ENCODE measurements at regions not wholly inside any gene's neighbourhood (a gene's known extent, or its start where the extent isn't known, plus 50 kb on each side); places are given as distances from the start of the nearest gene placed in this dataset.

DNA sequence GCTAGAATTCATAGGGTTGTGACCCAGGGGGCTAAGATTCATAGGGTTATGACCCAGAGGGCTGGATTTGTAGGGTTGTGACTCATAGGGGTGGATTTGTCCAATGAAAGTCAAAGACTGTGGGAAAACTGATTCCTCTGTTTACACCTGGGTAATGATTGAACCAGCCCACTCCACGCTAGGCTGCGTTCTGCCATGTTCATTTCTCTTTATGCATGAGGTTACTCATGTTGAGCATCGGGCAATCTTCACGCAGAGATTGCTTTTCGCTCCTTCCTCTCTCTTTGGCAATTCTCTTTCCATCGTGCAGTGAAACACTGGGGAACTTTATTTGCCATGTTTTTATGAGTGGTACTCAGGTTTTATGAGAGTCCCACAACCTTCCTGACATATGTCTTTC, 127.8 kb downstream of the CRLF2 start:
- no peak for DNase-seq (ENCODE audit: low read depth)
- TF ChIP-seq, protein P1, sequence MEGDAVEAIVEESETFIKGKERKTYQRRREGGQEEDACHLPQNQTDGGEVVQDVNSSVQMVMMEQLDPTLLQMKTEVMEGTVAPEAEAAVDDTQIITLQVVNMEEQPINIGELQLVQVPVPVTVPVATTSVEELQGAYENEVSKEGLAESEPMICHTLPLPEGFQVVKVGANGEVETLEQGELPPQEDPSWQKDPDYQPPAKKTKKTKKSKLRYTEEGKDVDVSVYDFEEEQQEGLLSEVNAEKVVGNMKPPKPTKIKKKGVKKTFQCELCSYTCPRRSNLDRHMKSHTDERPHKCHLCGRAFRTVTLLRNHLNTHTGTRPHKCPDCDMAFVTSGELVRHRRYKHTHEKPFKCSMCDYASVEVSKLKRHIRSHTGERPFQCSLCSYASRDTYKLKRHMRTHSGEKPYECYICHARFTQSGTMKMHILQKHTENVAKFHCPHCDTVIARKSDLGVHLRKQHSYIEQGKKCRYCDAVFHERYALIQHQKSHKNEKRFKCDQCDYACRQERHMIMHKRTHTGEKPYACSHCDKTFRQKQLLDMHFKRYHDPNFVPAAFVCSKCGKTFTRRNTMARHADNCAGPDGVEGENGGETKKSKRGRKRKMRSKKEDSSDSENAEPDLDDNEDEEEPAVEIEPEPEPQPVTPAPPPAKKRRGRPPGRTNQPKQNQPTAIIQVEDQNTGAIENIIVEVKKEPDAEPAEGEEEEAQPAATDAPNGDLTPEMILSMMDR (conservative IDR thresholded peaks at IDR 0.05; ENCODE audit: low read length), result no peak
- no peak overlapping the region for H3K4me3 ChIP-seq (ENCODE audit: low read length)

DNA sequence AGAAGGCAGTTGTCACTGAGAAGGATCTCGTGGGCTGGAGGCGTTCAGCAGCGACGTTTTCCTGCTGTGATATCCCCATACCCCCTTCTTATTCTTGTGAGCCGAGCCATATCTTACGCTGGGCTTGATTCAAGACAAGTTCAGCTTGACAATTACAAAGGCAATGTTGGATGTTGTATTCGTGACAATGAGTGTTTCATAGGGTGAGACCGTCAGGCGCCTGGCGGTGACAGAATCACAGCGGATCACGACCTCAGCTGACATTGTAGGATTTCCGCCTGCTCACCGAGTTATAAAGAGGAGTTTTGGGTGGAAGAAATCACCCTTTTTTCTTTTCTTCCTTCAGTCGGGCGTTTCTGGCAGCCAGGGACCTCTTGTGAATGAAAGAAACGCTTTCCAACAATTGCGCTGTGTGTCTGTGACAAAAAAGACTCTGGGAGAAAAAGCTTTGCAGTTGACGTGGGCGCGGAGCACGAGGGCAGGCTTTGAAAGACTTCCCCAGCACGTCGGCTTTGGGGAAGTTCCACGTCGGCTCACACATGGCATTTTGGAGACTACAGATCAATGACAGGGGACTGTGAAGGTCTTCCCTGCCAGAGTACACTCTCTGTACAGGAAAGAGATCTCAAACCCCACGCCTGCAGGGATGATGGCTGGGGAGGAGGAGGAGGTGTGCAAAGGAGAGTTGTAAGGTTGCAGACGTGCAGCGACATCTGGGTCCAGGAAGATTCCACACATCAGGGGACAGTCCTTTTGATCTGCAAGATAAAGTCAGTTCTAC, 135.4 kb downstream of the CRLF2 start:
- TF ChIP-seq, protein P1 (conservative IDR thresholded peaks at IDR 0.05; ENCODE audit: low read length), result no peak
- H3K4me3 ChIP-seq (ENCODE audit: low read length), result no peak overlapping the region
- DNase-seq (ENCODE audit: low read depth), result no peak

DNA sequence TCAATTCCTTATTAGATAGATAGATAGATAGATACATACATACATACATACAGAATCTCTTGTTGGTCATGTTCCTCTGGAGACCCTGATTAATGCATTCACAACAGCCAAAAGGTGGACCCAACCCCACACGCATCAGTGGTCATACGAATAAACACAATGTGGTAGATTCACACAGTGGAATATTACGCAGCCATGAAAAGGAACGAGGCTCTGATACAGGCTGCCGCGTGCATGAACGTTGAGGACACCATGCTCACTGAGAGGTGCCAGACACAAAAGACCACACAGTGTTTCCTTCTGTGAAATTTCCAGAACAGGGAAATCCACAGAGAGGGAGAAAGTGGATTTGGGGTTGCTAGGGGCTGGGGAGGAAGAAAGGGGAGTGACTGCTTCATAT, 136.7 kb downstream of the CRLF2 start:
- TF ChIP-seq, protein P1 (conservative IDR thresholded peaks at IDR 0.05; ENCODE audit: low read length), result no peak
- no peak for DNase-seq (ENCODE audit: low read depth)

DNA sequence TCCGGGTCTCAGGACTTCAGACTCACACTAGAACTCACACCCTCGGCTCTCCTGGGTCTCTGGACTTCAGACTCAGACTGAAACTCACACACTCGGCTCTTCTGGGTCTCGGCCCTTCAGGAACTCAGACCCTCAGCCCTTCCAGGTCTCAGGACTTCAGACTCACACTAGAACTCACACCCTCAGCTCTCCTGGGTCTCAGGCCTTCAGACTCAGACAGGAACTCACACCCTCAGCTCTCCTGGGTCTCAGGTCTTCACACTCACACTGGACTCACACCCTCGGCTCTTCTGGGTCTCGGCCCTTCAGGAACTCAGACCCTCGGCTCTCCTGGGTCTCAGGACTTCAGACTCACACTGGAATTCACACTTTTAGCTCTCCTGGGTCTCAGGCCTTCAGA, 137.3 kb downstream of the CRLF2 start:
- no peak overlapping the region for H3K4me3 ChIP-seq (ENCODE audit: low read length)
- TF ChIP-seq, protein P1 (conservative IDR thresholded peaks at IDR 0.05; ENCODE audit: low read length), result no peak
- DNase-seq (ENCODE audit: low read depth), result no peak

More for the DNA sequence above, 136.7 kb downstream of the CRLF2 start:
- H3K4me3 ChIP-seq (ENCODE audit: low read length), result no peak overlapping the region

DNA sequence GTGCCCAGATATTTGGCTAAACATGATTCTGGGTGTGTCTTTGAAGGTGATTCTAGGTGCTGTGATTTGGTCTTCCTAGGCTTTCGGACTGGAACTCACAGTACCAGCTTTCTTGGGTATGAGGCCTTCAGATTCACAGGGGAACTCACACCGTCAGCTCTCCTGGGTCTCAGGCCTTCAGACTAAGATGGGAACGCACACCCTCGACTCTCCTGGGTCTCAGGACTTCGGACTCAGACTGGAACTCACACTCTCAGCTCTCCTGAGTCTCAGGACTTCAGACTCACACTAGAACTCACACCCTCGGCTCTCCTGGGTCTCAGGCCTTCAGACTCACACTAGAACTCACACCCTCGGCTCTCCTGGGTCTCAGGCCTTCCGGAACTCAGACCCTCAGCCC, 137.7 kb downstream of the CRLF2 start:
- H3K4me3 ChIP-seq (ENCODE audit: low read length), result no peak overlapping the region
- TF ChIP-seq, protein P1 (conservative IDR thresholded peaks at IDR 0.05; ENCODE audit: low read length), result no peak
- DNase-seq (ENCODE audit: low read depth), result no peak

DNA sequence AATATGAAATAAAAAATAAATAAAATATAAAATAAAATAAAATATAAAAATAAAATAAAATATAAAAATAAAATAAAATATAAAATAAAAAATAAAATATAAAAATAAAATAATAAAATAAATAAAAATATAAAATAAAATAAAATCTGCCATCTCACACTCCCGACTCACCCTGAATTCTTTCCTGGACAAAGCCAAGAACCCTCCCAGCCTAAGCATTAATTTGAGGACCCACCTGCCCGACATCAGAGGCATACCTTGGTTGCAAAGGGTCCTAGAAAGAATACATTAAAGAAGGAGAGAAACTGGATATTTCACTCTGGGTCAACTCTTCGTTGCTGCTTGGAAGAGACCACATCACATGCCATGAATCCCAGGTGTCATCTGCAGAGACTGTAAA, 138.3 kb downstream of the CRLF2 start:
- TF ChIP-seq, protein P1 (conservative IDR thresholded peaks at IDR 0.05; ENCODE audit: low read length), result no peak
- DNase-seq (ENCODE audit: low read depth), result no peak
- no peak overlapping the region for H3K4me3 ChIP-seq (ENCODE audit: low read length)

DNA sequence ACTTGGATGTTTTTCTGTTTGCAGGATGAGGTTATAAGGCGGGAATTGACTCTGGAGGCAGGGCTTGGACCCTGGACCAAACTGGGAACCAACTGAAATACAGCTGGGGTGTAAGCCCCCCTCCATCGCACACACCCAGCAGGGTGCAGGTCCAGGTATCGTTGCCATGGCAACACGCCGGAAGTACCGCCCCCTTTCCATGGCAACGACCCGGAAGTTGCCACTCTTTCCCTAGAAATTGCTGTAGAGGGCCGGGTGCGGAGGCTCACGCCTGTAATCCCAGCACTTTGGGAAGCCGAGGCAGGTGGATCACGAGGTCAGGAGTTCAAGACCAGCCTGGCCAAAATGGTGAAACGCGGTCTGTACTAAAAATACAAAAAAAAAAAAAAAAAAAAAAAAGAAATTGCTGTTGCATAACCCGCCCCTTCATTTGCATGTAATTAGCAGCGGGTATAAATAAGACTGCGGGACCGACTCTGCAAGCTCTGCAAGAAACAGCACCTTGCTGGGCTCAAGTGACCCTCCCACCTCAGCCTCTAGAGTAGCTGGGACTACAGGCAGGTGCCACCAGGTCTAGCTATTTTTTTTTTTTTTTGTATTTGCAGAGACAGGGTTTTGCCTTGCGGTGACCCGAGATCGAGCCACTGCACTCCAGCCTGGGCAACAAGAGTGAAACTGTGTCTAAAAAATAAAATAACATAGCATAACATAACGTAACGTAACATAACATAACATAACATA, 139.6 kb downstream of the CRLF2 start:
- H3K4me3 ChIP-seq (ENCODE audit: low read length), result no peak overlapping the region
- no peak for DNase-seq (ENCODE audit: low read depth)
- TF ChIP-seq, protein P1 (conservative IDR thresholded peaks at IDR 0.05; ENCODE audit: low read length), result no peak
